DND-41 (cell line): ENCODE measurements at regions not wholly inside any gene's neighbourhood (a gene's known extent, or its start where the extent isn't known, plus 50 kb on each side); places are given as distances from the start of the nearest gene placed in this dataset.

ENCODE experiments used
- CTCF ChIP-seq: IDR thresholded peaks from 2 replicates; pipeline ENCODE4 v1.5.1; 2012; ENCODE audit warnings: borderline replicate concordance, low read length, moderate library complexity, mild to moderate bottlenecking; ENCODE audit not compliant: poor library complexity, severe bottlenecking; ENCODE audit errors: extremely low read depth
- EZH2 ChIP-seq: IDR thresholded peaks from 3 replicates; pipeline ENCODE4 v1.6.1; 2012; ENCODE audit warnings: borderline replicate concordance, low read depth, mild to moderate bottlenecking, moderate library complexity, low read length, inconsistent platforms; ENCODE audit not compliant: severe bottlenecking

- TF ChIP-seq CTCF, result no peak
- no peak for TF ChIP-seq EZH2
Measured at GRCh38 chr22:48740086-48740730, 1087.5 kb downstream of the BRD1 start.
